ENCODE measurements at regions not wholly inside any gene's neighbourhood (a gene's known extent, or its start where the extent isn't known, plus 50 kb on each side); places are given as distances from the start of the nearest gene placed in this dataset.

DNA sequence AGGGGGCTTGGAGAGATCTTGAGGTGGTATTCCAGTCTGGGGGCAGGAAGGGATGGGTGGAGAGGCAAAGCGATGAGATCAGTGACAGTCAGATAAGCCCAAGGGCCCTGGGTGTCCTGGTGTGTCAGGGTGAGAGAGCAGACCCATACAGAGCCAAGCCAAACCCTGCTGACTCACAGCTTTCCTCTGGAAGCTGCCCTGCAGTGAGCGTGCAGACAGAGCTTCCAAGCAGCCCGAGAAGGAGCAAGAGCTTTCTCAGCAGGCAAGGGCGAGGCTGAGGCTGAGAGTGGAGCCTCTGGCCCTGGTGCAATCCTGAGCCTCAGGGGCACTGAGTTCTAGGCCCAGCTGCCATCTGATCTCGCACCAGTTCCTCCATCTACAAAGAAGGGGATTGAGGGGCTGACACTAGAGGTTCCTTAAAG is 91.1 kb upstream of the HIVEP1 start (continued):
- TF ChIP-seq, protein P1, sequence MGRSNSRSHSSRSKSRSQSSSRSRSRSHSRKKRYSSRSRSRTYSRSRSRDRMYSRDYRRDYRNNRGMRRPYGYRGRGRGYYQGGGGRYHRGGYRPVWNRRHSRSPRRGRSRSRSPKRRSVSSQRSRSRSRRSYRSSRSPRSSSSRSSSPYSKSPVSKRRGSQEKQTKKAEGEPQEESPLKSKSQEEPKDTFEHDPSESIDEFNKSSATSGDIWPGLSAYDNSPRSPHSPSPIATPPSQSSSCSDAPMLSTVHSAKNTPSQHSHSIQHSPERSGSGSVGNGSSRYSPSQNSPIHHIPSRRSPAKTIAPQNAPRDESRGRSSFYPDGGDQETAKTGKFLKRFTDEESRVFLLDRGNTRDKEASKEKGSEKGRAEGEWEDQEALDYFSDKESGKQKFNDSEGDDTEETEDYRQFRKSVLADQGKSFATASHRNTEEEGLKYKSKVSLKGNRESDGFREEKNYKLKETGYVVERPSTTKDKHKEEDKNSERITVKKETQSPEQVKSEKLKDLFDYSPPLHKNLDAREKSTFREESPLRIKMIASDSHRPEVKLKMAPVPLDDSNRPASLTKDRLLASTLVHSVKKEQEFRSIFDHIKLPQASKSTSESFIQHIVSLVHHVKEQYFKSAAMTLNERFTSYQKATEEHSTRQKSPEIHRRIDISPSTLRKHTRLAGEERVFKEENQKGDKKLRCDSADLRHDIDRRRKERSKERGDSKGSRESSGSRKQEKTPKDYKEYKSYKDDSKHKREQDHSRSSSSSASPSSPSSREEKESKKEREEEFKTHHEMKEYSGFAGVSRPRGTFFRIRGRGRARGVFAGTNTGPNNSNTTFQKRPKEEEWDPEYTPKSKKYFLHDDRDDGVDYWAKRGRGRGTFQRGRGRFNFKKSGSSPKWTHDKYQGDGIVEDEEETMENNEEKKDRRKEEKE (IDR thresholded peaks at IDR 0.05; ENCODE audit: borderline replicate concordance in 1 of 2, control insufficient read depth in 1 of 2, low read depth in 2 of 2, low read length in 1 of 2), result no peak
- TF ChIP-seq NR4A1 (CRISPR knock-in tag; IDR thresholded peaks at IDR 0.05) (peak; percentile 75; the same call in 1 of the 2 replicates), NR4A1 (tag; IDR thresholded peaks at IDR 0.05) (no peak), SRSF7 (optimal IDR thresholded peaks at IDR 0.05; ENCODE audit: low read depth, low read length) (no peak), CREM (IDR thresholded peaks at IDR 0.05; ENCODE audit: low read depth) (peak; percentile 71), SMAD3 (CRISPR knock-in tag; conservative IDR thresholded peaks at IDR 0.05) (0 out of 2 replicates have a peak, but pooled peaks have one; percentile 26), ZNF354B (CRISPR knock-in tag; IDR thresholded peaks at IDR 0.05) (no peak), BHLHE40 (IDR thresholded peaks at IDR 0.05; ENCODE audit: low read length) (peak; percentile 53; the same call in 1 of the 2 replicates), ZNF583 (CRISPR knock-in tag; IDR thresholded peaks at IDR 0.05) (peak; percentile 87; the same call in 1 of the 2 replicates), CC2D1A (IDR thresholded peaks at IDR 0.05) (peak; percentile 44; the same call in 1 of the 2 replicates), MEIS2 (IDR thresholded peaks at IDR 0.05; ENCODE audit: partially characterized antibody) (peak; percentile 21), ARID1B (IDR thresholded peaks at IDR 0.05) (peak; percentile 84)
- TF ChIP-seq, protein P2, sequence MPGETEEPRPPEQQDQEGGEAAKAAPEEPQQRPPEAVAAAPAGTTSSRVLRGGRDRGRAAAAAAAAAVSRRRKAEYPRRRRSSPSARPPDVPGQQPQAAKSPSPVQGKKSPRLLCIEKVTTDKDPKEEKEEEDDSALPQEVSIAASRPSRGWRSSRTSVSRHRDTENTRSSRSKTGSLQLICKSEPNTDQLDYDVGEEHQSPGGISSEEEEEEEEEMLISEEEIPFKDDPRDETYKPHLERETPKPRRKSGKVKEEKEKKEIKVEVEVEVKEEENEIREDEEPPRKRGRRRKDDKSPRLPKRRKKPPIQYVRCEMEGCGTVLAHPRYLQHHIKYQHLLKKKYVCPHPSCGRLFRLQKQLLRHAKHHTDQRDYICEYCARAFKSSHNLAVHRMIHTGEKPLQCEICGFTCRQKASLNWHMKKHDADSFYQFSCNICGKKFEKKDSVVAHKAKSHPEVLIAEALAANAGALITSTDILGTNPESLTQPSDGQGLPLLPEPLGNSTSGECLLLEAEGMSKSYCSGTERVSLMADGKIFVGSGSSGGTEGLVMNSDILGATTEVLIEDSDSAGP (CRISPR knock-in tag; IDR thresholded peaks at IDR 0.05), result 0 out of 2 replicates have a peak, but pooled peaks have one; percentile 22

All from K562 (cell line).